CD4-positive, alpha-beta T cell treated with Interleukin-6 at 100 ng/mL for 8 hours (primary cell): ENCODE measurements at regions not wholly inside any gene's neighbourhood (a gene's known extent, or its start where the extent isn't known, plus 50 kb on each side); places are given as distances from the start of the nearest gene placed in this dataset.
"Not testable (repeated sequence)": the region's sequence is repeated elsewhere in the genome, so short reads cannot be mapped to it uniquely, and the experiment has no call there.

ENCODE experiments used
- DNase-seq: peaks from one replicate; pipeline ENCODE4 v3.0.0-alpha.2; 2020; ENCODE audit warnings: mixed read lengths, low spot score

DNA sequence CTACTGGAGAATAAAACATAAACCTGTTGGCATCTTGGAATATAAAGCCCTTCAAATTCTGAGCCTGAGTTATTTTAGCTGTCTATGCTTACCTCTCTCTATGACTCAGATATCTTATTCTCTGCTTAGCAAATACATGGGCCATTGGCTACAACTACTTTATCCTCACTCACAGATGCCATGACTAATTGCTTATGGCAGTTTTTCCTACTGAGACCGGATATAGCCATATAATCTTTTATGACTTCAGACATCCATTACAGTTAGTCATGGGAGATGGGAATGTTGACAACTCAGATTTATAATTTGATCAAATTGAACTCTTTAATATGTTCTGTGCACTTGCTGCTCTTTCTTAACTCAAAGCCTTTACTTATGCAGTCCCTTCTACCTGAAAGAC lies 502.4 kb upstream of the ATP2B1 start:
- no peak for DNase-seq

- no peak for DNase-seq
These were observed 500.4 kb upstream of the ATP2B1 start for GRCh38 chr12:90209029-90209428.

DNA sequence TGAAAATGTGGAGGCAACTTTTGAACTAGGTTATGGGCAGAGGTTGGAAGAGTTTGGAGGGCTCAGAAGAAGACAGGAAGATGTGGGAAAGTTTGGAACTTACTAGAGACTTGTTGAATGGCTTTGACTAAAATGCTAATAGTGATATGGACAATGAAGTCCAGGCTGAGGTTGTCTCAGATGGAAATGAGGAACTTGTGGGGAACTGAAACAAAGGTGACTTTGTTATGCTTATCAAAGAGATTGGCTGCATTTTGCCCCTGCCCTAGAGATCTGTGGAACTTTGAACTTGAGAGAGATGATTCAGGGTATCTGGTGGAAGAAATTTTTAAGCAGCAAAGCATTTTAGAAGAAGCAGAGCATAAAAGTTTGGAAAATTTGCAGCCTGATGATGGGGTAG lies 499.7 kb upstream of the ATP2B1 start:
- not testable (repeated sequence) for DNase-seq

GRCh38 chr12:90207799-90208198 lies 499.2 kb upstream of the ATP2B1 start:
- DNase-seq, result no peak

DNA sequence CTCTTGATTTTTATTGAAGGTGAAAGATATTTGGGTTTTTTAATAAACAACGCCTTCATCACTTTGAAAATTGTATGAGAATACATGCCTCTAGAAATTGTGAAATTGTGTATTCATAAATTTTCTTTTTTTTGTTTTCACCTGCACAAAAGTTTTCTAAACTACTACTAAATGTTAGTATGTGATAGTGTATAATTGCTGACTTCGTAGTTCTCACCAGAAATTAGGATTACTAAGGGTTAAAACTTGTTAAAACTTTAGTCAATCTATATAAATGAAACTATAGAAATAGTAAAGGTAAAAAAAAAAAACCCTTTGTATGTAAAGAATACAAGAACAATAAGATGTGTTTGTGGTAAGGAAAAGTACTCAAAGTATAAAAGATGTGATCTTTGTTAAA lies 496.5 kb upstream of the ATP2B1 start:
- DNase-seq, result no peak

DNA sequence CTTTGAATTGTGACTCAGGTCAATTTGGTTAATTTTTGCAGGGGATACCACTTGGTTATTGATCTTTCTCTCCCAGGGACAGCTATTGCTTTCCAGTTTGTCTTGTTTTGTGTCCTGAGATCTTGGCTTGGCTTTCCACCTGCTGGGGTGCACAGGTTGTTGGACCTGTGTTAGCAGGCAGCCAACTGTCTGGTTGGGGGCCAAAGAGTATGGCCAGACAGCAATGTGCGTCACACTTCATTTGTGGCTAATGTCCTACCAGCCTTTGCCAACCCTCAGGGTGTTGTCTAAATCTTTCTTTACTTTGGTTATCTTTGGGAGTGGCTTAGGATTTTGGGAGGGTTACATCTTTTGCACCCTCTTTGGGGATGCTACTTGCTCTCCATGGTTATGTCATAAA lies 494.9 kb upstream of the ATP2B1 start:
- no peak for DNase-seq

- DNase-seq, result no peak
These were observed 490.4 kb upstream of the ATP2B1 start for GRCh38 chr12:90199006-90199405.

GRCh38 chr12:90193500-90193899 lies 484.9 kb upstream of the ATP2B1 start:
- no peak for DNase-seq

GRCh38 chr12:90188857-90189256 lies 480.2 kb upstream of the ATP2B1 start:
- no peak for DNase-seq

DNA sequence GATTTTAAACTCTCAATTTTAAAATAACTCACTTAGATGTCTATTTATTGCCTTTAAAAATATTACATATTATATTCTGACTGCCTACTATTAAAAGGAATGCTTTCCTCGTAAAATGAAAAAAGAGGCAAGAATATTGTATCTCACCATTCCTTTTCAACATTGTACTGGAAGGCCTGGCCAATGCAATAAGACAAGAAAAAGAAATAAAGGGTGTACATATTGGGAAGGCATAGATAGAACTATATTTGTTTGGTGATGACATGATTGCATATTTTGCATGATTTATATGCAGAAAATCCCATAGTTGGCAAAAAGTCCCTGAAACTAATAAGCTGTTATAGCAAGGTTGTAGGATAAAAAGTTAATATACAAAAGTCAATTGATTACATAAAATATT lies 474.6 kb upstream of the ATP2B1 start:
- DNase-seq, result no peak

GRCh38 chr12:90181216-90181615 lies 472.6 kb upstream of the ATP2B1 start:
- DNase-seq, result no peak

- DNase-seq, result no peak
These were observed 466.3 kb upstream of the ATP2B1 start for GRCh38 chr12:90174956-90175355.

- no peak for DNase-seq
These were observed 465.5 kb upstream of the ATP2B1 start for GRCh38 chr12:90174198-90174510.

DNA sequence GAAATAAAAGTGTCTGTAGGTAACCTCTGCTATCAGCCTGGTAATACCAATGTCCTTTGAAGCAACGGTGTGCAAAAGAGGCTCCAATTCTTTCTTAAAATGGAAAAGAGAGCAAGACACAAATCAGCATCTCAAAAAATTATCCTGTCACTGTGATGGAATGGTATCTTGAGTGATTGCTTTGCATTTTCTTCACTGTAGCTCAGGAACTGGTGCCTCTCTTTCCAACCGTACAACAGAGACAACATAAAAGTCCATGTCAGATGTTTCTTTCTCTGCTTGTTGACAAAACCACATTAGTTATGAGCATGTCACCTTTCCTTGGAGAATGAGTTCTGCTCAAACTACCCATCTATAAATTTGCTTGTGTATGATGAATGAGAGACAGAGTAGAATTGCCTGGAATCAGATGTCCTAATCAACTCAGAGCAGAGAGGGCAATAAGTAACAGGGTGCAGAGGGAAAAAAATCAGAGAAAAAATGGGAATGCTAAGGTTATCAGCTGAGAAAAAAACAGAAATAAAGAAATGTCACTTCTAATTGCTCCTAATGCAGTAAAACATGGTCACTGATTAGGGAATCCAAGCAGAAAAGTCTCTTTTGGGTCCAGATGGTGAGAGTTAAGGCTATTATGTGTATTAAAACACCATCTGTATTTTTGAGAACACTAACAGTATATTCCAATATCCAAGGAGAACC lies 465.0 kb upstream of the ATP2B1 start:
- no peak for DNase-seq

- no peak for DNase-seq
These were observed 463.9 kb upstream of the ATP2B1 start for GRCh38 chr12:90172524-90172923.

DNA sequence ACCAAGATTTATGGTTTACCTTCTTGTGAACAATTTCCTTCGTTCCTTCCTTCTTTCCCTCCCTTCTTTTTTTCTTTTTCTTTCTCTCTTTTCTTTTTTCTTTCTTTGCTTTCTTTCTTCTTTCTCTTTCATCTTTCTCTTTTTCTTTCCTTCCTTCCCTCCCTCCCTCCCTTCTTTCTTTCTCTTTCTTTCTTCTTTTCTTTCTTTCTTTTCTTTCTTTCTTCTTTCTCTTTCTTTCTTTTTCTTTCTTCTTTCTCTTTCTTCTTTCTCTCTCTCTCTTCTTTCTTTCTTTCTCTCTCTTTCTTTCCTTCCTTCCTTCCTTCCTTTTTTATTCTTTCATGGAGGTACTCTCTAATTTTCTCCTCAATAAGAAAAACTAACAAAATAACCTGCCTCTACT lies 462.1 kb upstream of the ATP2B1 start:
- DNase-seq, result no peak

- DNase-seq, result no peak
These were observed 459.0 kb upstream of the ATP2B1 start for GRCh38 chr12:90167518-90168208.

DNA sequence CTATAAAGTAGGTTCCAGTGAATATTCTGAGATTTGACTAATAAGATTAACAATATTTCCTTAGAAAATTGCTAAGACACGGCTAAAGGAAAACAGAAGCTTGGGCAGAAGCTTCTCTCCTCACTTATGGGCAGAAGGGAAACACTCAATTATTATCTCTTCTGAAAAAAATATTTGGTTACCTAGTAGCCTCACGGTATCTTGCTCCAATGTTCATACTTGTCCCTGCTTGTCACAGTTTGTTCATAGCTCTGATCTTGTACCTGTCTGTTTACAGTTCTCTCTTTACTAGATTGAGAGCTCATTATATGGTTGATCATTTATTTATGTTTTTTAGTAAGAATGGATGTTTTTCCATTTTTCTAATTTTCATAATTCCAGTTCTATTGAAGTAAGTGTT lies 458.0 kb upstream of the ATP2B1 start:
- no peak for DNase-seq

- no peak for DNase-seq
These were observed 457.4 kb upstream of the ATP2B1 start for GRCh38 chr12:90166012-90166411.

GRCh38 chr12:90163975-90164374 lies 455.3 kb upstream of the ATP2B1 start:
- DNase-seq, result peak; percentile 3

DNA sequence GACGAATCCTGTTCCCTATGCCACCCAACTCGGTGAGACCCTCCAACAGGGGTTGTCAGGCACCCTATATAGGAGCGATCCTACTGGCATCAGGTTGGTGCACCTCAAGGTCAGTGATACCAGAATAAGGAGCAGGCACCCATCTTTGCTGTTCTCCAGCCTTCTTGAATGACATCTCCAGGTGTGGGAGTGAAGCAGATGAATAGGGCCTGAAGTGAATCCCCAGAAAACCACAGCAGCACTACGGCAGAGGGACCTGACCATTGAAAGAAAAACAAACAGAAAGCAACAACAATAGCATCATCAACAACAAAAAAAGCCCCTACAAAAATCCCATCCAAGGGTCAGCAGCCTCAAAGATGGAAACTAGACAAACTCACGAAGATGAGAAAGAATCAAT lies 445.2 kb upstream of the ATP2B1 start:
- no peak for DNase-seq

GRCh38 chr12:90152897-90153624 lies 444.4 kb upstream of the ATP2B1 start:
- DNase-seq, result no peak

DNA sequence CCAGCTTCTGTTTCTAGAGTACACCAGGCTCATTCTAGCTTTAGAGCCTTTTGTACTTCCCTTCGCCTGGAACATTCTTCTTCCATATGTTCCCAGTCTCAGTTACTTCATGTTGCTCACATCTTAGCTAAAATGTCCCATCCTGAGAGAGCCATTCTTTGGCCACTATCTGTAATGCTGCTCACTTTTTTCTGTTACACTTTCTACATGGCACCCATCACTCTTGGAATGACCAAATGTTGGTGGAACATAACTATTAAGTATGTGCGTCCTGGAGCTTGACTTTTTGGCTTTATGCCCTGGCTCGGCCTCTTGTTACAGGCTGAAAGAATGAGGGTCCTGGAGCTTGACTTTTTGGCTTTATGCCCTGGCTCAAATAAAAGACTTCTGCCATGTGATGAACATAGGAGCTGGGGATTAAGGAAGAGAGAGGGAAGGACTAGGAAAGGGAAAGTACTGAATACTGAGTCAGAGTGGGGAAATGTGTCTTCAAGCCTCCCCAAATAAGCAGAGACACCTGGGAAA lies 442.9 kb upstream of the ATP2B1 start:
- no peak for DNase-seq
